ENCODE measurements at regions not wholly inside any gene's neighbourhood (a gene's known extent, or its start where the extent isn't known, plus 50 kb on each side); places are given as distances from the start of the nearest gene placed in this dataset.
"Not testable (repeated sequence)": the region's sequence is repeated elsewhere in the genome, so short reads cannot be mapped to it uniquely, and the experiment has no call there.

DNA sequence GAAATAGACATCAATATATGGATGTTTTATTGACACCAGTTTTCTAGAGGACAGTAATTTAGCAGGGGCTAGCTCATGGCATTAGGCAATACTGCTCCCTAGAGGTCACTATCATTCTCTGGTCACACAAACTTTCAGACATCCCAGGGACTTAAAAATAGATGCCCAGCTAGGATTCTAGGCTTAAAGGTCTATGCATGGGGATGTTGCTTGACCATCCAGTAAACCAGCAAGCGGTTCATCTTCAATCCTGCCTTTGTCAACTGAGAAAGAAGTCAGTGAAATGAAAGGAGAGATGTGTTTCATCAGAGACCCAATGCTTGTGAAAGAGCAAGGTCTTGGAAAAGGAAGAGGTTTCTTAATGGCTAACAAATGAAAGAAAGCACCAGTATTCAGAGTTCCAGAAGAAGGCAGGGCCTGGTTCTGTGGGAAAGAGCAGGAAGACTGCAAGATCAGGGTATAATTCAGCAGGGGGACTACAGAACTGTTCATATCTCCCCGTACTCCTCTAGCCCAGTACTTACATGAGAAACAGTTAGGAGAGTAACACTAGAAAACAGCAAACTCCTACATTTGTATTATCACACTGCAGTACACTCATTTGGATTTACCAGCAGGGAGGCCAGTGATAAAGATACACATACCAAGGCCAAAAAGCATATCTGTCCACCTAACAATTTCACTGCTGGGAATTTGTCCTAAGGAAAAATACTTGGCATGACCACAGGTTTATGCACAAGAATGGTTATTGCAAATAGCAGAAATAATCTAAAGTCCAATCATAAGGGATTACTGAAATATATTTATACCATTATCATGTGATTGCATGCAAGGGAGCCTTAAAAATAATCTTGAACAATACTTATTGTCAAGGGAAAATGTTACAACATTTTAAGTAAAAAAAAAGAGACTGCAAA lies 151.4 kb upstream of the LAMA2 start:
- no peak for DNase-seq

DNA sequence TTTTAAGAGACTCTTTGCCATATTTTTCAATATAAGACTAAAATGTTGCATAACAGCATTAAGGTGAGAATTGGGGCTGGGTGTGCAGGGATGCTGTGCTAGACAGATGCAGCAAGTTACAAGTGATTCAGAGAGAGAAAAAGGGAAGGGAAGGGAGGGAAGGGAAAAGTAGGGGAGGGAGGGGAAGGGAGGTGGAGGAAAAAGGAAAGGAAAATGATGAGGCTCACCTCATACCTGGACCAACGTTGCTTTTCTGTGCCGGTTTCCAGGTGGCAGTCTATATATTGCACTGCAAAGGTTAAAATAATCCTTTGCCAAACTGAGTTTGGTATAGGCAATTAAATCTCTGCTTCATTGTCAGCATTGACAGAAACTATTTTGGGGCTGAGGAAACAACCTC lies 155.4 kb upstream of the LAMA2 start:
- DNase-seq = no peak

DNA sequence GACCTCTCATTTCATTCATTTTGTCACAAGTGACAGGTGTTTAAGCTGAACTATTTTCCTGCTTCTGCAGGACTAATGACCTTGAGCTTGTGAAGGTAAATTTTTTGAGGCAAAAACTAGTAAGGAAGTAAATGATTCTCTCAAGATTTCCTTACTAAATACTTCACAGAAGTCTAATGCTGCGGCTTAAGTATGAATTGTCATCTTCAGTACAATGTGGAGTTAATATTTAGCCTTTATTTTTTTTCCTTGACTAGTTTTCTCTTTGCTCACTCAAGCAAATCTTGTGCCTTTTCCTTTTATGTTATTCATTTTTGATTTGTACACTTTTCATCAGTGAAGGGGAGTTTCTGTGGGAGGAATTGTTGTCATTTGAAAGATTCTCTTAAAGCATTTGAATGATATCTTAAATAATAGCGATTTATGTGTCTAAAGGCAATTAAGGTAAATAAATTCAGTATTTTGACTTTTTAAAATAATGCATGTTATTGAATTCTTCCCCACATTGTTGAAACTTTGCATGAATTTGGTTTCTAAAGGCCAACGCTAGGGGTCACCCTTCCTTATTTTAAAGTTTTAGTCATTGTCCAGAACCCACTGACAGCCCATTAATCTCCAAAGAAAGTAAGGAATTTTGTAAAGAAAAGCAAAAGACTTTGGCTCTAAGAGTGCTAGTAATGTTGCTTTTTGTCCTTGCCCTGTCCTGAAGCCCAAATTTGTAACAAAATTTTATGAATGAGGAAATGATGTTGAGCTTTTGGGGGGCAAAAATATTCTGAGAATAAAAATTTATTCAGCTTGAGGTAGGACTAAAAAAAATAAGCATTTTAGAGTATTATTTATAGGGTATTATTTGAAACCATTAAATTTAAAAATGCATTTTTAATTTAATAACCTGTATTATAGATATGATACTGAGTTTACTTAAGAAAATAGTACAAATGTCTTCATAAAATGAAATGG lies 157.4 kb upstream of the LAMA2 start:
- peak; percentile 37 for DNase-seq

DNA sequence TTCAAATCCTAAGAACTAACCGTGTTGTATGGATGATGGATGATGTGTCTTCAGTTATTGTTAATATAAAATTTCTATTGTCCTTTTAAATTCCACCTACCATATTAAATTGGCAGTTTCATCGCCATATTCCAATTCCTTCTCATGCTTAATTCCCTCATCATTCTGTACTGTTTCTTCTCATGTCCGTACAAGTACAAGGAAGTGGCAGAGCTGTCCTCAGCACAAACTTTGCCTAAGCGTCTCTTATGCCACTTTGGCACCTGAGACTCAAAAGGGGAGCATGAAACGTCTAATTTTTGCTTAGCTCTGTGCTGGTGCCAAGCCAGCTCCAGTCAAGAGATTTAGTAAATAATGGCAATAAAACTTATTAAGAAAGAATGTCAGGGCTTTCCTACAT lies 158.2 kb upstream of the LAMA2 start:
- no peak for DNase-seq

DNA sequence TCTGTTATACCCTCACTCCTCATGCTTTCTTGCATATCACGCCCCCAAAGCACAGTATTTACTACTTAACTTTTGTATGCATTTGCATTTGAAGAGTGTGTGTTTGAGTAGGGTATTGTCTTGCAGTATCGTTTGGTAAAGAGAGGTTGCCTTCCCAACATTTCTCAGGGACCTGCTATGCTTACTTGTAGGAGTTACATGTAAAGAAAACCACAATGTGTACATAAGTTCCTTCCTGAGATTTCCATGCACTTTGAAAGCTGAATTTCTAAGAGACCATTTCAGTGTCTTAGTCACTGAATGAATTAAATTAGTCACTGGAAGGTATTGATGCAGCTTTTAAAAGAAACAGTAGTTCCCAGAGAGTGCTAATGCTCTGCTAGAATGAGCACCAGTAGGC lies 159.3 kb upstream of the LAMA2 start:
- no peak for DNase-seq

DNA sequence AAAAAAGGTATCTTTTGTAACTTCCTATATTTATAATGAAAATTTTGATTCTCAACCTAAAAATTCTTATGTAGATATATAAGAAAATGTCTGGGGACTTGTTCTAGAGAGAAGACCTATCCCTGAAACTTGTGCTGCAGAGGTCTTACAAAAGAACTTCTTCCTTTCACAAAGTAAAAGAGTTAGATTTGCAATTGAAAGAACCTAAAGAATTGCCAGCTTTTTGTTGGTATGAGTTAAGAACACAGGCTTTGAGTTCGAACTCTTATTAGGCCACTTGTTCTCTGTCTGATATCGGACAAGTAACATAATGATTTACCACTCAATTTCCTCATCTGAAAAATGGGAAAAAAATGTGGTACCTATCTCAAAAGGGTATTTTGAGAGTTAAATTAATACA lies 162.0 kb upstream of the LAMA2 start:
- no peak for DNase-seq

DNA sequence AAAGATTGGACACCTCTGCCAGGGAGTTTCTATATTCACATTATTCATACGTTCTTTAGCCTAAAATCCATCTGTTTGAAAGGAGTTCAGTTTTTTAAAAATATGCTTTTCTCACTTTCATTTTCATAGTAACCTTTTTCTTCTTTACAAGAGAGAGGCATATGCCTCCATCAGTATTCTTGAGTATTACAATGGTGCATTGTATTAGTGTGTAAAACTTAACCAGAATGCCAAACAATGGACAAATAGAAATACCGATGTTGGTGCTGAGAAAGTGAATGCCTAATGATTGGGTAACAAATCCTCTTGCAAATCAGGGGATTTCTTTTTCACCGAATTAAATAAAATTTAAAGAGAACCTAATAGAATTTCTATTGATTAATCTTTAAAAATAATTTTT lies 163.2 kb upstream of the LAMA2 start:
- DNase-seq = no peak

DNA sequence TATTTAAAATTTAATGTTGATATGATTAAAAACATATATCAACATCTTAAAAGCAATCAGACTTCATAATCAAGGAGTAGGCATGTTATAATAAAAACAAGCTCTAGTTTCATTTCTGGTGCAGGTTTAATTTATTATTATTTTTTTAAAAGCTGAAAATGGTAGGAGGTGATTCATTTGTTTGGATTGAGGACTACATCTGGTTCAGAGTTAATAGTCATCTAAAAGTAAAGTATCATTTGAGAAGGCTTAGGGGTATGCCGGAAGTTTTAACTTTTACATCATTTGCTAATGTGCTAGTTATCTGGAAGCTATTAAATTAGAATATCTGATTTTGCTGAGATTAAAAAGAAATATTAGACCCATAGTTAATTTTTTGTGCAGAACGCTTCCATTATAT lies 169.5 kb upstream of the LAMA2 start:
- no peak for DNase-seq

DNA sequence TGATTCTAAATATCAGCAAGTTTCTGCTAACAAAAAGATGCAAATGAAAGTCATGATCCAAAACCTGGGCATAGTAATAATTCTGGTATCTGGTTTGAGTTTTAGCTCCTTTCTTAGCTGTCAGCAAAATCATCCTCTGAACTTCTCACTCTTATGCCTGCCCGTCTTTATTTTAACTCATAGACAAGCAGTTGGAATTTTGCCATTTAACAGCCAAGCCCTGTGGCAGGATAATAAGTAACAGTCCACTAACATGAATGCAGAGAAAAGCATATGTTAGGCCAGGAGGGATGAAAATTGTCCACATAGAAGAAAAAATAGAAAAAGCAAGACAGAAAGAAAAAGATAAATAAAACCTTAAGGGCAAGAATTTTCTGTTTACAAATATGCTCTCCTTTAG lies 170.0 kb upstream of the LAMA2 start:
- no peak for DNase-seq

DNA sequence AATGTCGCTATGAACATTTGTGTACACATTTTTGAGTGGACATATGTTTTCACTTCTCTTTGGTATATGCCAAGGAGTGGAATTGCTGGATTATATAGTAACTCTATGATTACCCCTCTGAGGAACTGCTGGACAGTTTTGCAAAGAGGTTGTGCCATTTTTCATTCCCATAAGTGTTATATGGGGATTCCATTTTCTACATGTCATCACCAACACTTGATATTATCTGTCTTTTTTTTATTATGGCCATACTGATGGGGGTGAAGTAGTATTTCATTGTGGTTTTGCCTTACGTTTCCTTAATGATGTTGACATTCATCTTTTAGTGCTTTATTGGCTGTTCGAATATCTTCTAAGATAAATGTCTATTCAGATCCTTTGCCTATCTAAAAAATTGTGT lies 171.8 kb upstream of the LAMA2 start:
- DNase-seq = no peak

DNA sequence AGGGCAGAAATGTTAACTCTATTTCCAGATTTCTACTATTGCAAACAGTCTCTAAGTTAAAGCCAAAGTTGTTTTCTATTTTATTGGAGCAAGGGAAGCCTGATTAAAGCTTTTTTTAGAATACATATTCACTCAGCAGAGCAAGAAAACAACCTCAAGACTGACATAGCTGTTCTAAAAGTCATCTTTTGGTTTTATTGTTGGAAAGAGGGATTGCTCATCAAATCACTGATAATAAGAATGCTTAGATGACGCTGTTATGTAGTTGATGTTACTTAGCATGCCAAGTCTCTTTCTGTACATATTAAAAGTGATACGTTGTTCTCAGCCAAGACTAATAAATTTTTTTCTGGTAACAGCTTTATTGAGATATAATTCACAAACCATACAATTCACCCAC lies 172.6 kb upstream of the LAMA2 start:
- DNase-seq = no peak

DNA sequence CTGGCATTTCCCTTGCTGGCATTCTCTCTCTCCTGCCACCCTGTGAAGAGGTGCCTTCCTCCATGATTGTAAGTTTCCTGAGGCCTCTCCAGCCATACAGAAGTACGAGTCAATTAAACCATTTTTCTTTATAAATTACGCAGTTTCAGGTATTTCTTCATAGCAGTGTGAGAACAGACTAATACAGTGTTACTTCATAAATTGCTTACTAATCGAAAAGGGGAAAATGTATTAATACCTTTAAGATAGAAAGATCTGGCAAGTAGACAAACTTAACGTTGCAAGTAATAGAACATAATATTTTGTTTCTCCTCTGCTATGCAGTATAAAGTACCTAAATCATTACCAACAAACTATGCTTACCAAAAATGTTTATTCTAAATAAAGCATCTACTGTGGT lies 178.3 kb upstream of the LAMA2 start:
- DNase-seq = no peak

DNA sequence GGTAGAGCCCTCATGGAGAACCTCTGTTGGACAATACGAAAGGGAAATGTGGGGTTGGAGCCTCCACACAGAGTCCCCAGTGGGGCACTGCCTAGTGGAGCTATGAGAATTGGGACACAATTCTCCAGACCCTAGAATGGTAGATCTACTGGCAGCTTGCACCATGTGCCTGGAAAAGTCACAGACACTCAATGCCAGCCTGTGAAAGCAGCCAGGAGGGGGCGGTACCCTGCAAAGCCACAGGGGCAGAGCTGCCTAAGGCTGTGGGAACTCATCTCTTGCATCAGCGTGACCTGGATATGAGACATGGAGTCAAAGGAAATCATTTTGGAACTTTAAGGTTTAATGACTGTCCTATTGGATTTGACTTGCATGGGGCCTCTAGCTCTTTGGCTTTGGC lies 179.1 kb upstream of the LAMA2 start:
- not testable (repeated sequence) for DNase-seq

DNA sequence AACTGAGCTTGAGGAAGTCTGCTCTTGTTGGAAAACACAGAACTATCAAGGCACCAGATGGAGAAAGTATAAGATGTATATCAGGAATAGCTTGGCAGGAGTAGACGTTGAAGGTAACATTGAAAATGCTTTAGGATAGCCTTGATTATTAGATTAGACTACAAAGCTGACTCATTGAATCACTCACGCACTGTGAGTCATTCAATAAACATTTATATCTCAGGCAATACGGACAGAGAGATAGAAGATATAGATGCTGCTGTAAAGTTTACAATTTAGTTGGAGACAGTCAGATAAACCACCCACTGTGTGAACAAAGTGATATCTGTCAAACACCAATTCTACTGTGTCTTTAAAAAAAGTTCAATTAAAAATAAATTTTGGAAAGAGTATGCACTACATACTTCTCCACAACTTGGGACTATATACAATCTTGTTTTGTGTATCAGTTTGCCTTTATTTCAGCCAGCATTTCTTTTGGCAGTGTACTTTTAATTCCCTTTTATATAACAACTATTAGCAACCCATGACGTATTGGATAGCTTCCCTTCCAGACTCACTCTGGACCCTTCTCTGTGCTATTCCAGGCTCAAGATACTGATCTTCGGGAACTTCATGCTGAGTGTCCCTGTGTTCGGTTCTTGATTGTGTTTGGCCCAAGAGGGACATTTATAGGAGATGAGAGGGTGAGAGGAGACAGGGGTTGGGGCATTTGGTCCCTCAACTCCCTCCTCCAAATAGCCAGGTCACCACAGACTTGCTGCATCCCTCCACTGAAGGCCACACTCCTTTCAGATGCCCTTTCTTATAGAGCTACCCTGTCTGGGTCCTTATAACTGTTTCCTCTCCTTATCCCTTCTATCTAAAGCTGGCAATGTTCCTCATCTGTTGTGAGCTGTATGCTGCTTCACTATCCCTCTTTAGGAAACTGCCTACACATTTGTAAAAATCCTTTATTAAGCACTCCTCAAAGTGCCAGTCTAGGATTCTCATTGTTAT lies 176.6 kb upstream of the PTPRK start:
- no peak for DNase-seq

DNA sequence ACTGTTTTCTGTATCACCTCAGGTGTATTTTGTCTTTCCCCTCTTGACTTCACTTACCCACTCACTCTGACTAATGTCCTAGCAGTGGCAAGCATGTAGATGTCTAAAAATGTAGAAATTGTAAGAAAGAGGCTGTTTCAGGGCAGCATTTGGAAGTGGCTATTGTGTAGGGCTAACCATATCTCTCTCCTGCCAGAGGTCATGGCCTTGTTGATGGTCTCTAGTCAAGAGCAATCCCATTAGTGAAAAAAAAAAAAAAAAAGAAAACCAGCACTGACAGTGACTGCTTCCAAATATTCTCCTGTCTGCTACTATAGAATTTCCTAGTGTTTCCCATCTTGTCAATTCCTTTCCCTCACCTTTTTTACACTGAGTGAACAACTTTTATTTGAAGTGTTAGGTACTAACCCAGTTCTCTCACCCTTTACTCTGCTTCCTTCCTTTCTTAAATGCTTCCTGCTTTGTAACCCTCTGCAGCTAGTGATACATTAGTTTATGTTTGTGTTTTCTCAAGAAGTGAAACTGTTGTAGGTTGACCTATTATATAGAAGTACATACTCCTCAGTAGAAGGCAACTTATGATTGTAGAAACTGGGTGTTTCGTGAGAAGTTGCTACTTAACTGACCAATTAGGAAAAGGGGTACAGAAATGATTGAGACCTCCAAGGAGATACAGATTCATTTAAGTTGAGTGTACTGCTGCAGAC lies 174.1 kb upstream of the PTPRK start:
- no peak for DNase-seq

DNA sequence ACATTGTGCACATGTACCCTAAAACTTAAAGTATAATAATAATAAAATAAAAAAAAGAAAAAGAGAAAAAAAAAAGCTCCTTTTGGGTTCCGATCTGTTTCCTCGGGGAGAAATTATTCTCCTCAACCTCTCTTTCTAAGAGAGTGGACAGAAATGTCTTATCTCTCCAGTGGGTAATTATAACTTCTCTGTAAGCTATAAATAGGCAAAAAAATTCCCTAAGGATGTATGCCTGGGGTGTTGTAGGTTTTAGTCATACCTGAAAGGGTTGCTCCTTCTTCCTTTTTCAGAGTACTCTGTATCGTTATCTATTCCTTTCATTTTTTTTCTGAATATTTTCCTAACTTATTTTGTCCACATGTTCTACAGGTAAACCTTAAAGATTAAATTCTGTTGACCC lies 169.7 kb upstream of the PTPRK start:
- no peak for DNase-seq

DNA sequence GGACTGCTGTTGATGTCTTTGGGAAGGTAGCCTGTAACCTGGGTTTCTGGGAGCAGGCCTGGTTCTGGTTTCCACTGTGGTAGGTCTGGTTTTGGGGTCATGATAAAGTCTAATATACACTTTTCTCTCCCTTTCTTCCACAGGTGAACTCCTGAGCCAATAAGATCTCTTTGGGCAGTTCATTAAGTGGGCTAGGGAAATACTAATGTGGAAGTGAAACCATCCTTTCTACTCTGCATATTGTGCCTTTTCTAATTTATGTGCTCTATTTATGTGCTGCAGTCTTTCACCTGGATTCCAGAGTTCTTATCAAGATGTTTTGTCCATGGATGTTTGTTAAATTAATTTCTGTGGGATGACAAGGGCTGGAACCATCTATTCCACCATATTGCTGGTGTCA lies 165.7 kb upstream of the PTPRK start:
- DNase-seq = no peak

DNA sequence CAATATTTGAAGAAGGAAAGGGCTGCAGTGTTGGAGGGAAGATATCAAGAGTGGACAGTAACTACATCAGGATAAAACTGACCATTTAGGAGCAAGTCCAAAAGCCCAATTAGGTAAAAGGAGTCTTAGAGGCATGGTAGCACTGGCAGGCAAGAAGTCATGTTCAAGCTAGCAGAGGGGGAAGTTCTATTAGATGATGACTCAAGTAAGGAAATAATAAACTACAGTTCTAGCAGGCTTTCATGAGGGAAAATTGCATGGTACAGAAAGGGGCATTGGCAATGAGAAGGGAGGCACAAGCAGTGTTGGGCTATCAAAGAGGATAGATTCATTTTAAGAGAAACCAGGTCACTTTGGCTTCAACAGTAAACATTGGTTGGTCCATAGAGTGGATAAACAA lies 156.1 kb upstream of the PTPRK start:
- DNase-seq = no peak

DNA sequence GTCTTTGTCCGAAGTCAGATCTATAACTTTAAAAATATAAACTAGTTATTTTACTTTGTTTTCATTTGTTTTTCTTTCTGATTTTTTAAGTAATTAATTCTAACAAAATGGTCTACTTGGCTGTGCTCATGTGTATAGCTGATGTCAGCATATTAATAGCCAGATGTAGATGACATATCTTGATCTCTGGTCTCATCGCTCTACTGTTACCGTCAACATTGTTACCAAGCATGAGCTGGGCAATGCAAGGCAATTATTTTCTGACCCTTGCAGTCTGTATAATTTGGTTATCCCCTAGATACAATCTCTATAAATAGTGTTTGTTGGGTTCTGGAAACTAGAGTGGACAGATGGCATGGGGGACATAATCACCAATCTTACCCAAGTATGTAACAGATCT lies 151.6 kb upstream of the PTPRK start:
- DNase-seq = no peak

DNA sequence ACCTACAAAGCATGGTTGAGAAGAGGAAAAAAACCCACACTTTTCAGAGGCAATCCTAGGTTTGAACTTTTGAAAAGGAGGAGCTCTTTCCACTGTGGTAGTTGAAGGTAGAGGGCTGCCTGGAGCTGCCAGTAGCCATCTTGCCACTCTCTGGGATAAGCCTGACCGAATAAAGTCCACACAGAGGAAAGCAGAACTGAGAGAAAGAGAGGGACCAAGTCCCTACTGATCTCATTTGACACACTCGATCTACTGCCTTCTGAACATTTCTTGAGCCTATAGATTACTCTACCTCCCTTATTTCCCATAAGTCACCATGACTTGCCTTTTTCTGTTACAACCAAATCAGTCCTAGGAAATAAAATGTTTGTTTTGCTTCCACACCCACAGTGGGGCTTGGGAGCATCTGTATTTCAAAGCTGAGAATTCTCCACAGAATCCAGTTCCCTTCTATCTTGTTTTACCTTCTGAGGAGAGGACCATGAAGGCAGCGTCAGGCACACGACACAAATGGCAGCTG lies 147.0 kb upstream of the PTPRK start:
- DNase-seq = no peak

DNA sequence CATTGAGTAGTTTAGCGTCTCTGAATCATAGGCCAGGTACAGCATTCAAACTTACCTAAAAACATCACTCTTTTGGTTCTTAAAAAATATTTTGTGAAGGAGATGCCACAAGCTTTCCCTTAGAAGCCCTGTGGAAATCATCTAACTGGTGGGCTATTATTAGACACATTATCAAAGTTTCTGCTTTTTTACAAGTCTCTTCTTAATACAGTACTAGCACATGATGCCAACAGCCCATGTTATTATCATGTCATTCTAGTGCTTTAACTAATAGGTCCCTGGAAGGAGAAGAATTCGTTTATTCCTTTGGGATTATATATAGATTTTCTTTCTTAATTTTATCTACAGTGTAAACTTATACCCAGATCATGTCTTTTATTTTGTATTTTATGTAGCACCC lies 146.0 kb upstream of the PTPRK start:
- DNase-seq = no peak

DNA sequence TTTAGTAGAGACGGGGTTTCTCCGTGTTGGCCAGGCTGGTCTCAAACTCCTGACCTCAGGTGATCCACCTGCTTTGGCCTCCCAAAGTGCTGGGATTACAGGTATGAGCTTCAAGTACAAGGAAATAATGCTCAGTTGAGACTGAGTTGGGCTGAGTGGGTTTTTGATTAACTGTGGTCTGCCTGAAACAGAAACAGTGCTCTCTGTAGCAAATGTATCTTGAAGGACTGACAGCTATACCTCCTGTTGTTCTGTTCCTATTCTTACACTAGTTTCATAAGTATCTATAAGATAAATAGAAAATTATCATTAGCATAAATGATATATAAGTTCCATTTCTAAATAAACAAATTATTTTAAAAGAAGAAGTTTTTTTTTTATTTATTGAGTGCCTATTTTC lies 142.8 kb upstream of the PTPRK start:
- DNase-seq = no peak

Data from suppressor macrophage treated with lipopolysaccharide for 4 hours (primary cell).